Stimulated activated CD8-positive, alpha-beta memory T cell treated with anti-CD3 and anti-CD28 coated beads, Interleukin-12 subunit alpha, Interleukin-12 subunit beta, amount 100 ng/mL, for 4 hours (primary cell): ENCODE measurements at regions not wholly inside any gene's neighbourhood (a gene's known extent, or its start where the extent isn't known, plus 50 kb on each side); places are given as distances from the start of the nearest gene placed in this dataset.
"Not testable (repeated sequence)": the region's sequence is repeated elsewhere in the genome, so short reads cannot be mapped to it uniquely, and the experiment has no call there.

Experiments used
- DNase-seq: peaks from one replicate; pipeline ENCODE4 v3.0.0-alpha.2; 2020; ENCODE audit warnings: low read depth

DNA sequence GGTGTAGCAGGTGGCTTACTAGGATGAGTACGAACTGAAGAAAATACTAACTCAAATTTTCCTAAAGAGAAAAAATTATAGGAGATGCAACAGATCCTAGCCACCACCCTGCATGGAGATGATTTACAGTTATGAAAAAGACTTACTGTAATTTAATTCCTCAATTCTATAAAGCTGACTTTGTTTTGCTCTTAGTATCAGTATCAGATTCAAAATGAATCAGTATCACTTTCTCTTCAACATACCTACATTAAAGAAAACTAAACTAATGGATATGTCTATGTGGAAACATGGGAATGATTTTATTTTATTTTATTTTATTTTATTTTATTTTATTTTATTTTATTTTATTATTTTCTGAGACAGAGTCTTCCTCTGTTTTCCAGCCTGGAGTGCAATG is 525.8 kb downstream of the NLGN4X start:
- no peak for DNase-seq

DNA sequence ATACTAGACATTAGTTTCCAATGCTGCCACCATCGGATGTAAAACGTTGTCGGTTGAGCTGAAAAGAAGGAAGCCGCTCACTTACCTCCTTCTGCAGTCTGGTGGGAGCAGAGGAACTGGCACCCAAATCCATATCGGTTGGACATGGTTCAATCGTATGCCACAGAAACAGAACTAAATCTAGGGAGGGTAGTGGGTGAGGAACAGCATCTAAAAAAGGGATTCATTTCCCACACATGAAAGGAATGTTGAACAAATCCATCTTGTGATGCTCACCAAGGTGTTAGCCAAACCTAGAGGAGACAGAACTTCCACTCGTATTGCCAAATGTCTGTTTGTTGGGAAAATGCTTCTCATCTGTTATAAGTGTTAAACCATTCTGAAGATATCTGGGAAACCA is 532.7 kb downstream of the NLGN4X start:
- no peak for DNase-seq

DNA sequence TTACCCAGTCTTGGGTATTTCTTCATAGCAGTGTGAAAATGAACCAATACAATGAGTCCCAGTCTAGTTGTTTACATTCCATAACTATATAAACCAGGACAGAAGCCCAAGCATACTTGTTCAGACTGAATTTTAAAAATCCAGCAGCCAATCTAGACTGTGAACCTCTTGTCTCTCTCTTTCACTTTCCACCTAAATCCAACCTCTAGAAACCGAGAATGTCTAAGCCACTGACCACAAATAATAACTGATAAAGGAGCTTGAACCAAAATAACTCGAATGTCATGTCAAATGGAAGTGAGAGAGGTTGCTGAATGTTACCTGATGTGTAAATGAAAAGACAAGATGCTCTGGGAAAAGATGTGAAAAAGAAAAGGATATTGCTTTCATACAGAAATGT is 544.7 kb downstream of the NLGN4X start:
- no peak for DNase-seq

DNA sequence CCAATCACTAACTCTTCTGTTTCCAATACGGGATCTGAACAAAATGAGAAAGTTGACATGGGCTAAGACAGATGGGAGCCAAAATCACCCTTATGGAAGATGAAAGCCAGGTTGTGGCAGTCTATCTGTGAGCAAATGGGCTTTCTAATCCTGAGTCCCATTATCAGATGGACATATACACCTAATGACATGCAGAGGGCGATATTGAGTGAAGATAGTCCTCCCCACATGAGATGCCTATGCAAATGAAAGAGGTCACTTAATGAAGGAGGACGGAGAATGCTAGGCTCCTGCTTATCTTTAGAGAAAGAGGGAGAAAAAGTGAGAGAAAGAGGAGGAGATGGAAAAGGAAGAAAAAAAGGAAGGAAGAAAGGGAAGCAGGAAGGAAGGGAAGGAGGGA is 547.5 kb downstream of the NLGN4X start:
- DNase-seq: no peak

DNA sequence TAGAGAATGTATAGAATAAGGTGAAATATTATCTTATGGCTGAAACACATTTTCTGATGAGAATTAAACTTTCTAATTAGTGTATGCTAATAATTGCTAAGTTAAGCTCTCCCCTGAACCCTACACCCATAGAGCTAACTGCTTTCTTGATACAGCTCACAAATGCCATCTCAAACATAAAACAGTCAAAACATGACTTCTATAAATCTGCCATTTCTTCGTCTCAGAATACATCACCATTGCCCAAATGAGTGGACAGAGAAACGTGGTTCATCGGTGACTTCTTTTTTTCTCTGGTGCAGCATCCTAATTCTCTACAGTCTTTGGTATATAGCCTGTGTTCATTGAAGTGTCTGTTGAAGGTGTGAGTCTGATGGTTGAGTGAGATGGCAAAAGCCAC is 554.6 kb downstream of the NLGN4X start:
- DNase-seq: no peak

DNA sequence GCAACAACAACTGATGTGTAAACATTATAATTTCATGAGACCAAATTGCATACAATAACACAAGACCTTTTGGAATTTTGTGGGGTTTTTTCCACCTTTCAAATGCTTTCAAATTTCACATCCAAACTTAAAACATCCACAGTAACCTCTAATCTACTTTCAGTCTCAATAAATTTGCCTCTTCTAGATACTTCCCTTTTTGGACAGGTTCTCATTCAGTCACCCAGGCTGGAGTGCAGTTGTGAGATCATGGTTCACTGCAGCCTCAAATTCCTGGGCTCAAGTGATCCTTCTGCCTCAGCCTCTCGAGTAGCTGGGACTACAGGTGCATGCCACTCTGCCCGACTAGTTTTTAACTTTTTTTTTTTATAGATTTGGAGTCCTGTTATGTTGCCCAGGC is 556.6 kb downstream of the NLGN4X start:
- no peak for DNase-seq

DNA sequence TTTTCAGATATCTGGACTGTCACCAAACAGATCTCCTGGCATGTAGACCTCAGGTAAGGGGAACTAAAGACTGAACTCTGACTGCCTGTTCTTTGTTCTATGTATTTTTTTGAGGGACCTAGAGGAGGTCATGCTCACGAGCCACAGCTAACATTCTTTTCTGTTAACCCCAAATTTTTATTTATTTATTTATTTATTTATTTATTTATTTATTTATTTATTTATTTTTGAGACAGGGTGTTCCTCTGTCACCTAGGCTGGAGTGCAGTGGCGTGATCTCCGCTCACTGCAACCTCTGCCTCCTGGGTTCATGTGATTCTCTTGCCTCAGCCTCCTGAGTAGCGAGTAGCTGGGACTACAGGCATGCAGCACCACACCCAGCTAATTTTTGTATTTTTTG is 562.0 kb downstream of the NLGN4X start:
- DNase-seq: not testable (repeated sequence)

DNA sequence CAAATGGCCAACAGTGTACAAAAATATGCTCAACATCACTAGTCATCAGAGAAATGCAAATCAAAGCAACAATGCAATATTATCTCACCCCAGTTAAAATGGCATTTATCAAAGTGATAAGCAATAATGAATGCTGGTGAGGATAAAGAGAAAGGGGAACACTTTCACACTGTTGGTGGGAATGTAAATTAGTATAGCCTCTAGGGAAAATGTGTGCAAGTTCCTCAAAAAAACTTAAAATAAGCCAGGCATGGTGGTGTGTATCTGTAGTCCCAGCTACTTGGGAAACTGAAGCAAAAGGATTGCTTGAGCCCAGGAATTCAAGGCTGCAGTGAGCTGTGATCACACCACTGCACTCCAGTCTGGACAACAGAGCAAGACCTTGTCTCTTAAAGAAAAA is 572.1 kb downstream of the NLGN4X start:
- DNase-seq: no peak

DNA sequence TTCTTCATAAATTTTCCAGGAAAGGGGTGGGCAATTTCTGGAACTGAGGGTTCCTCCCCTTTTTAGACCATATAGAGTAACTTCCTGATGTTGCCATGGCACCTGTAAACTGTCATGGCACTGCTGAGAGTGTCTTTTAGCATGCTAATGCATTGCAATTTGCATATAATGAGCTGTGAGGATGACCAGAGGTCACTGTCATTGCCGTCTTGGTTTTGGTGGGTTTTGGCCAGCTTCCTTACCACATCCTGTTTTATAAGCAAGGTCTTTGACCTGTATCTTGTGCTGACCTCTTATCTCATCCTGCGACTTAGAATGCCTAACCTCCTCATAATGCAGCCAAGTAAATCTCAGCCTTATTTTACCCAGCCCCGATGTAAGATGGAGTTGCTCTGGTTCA is 577.8 kb downstream of the NLGN4X start:
- DNase-seq: no peak

DNA sequence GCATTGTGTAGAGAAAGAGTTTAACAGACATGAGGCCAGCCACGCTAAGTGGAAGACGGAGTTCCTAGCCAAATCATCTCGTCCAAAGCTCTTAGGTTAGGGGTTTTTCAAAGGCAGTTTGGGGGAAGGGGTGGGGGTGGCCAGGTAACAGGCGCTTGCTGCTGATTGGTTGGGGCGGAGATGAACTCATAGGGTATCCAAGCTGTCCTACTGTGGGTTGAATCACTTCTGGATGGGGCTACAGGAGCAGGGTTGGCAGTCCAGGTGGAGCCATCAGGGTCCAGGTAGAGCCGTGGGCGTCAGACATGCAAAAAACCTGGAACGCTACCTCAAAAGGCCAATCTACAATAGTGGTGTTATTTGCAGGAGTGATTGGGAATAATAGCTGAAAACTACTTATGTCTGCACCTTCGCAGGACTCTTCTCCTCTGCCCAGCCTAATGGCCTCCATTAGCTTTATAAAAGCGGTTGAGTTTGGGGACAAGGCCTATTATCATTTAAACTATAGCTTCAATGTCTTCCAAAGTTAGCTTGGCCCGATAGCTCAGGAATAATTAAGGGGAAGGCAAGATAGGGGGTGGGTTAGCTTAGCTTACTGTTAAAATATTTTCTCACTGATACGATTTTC is 579.6 kb downstream of the NLGN4X start:
- no peak for DNase-seq

DNA sequence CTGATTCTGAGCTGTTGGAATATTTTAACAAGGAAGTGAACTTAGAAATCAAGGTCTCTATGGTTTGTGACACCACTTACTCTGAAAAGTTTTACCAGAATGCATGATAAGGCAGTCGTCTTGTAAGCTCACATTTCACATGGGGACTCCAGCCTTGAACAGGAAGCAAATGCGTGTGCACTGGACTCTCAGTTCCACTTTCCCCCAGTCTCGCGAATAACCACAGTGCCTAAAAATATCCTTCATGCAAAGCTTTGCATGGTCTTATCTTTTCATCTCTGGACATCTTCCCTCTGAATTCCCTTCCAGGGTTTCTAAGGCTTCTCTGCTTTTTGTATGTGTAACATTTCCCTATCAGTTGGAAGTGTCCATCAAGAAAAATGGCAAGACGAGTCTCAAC is 581.8 kb downstream of the NLGN4X start:
- DNase-seq: no peak

DNA sequence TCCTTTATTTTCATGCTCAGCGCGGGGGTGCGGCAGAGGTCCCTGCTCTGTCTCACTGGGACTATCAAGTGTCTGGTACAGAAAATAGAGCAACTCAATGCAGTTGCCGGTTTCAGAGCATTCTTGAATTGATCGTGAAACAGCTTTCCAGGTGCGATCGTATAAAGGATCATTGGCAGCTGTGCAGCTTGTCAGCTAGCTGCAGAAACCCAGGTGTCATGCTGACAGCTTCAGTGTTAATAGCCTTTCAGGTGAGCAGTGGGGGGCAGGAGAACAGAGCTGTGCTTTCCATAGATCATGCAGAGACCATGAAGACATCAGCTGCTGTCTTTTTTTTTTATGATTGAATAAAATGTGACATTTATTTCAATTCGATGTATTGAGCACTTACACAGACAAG is 583.9 kb downstream of the NLGN4X start:
- no peak for DNase-seq

DNA sequence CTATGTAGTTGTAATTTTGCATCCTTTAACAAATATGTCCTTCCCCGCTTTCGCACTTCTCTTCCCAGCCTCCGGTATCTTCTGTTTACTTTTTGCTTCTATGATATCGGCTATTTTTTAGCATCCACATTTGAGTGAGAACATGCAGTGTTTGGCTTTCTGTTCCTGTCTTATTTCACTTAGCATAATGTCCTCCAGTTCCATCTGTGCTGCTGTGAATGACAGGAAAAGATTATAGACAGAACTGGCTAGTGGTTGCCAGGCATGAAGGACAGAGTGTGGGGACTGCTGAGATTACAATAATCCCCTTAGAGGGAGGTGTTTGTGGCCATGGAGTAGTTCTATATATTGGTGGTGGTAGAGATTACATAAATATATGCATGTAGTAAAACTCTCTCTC is 588.6 kb downstream of the NLGN4X start:
- no peak for DNase-seq

DNA sequence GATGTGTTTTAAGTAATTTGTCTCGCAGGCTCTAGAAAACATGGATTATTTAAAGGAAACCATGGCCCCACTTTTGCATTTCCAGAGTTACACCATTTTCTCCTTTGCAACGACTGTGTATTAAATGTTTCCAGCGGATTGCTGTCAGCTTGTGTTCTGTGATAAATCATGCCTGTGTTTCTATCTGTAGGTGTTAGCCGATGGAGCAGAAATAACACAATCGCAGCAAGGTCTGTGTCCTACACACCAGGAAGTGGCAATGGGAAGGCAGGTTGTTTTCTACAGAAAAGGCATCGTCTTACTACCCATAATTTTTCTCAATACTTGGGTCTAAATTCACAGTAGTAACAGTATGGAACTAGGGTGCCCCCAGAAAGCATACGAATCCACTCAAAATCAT is 590.1 kb downstream of the NLGN4X start:
- no peak for DNase-seq

DNA sequence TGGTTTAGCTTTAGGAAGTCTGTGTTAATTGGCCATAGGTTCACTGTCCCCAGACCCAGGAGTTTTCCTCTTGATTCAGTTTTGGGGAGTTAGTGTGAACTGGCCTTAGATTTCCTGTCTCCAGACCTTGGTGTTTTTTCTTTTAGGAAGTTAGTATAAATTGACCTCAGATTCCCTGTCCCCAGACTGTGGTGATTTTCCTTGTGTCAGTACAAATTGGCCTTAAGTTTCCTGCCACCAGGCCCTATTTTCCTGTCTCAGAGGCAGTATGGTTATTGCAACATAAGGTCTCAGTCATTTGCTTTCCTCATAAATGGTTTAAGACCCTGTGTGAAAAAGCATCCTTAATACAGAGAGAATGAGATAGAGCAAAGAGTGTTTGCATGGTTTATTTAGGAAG is 595.8 kb downstream of the NLGN4X start:
- no peak for DNase-seq

DNA sequence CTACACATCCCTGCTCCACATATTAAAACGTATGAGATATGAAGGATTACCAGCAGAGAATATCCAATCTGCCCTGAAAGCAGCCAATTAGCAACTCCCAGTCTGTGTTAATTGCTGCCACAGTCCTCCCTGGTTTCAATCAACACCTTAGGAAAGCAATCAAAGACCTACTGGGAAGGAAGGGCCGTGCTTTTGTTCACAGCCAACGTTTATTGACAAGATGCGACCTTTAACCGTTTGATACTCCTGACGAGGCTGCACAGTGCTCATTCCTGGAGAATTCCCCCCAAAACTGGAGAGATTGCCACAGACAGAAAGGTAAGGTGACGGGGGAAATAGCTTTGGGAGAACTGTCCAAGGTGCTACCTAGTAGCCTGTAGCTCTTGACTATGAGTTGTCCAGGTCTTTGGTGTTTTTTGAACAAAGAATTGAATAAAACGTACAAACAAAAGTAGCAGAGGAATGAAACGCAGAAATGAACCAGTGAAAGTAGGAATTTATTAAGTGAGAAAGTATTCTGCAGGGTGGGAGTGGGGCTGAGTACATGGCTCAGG is 596.5 kb downstream of the NLGN4X start:
- DNase-seq: no peak

DNA sequence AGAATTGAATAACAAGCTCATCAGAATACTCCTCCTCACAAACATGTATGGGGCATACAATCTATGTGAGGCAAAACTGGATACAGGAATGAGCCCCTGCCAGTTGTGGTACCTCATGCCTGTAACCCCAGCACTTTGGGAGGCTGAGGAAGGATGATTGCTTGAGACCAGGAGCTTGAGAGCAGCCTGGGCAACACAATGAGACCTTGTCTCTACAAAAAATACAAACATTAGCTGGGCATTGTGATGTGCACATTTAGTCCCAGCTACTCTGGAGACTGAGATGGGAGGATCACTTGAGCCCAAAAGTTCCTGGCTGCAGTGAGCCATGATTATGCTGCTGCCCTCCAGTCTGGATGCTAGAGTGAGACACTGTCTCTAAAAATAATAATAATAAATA is 611.0 kb downstream of the NLGN4X start:
- DNase-seq: no peak

DNA sequence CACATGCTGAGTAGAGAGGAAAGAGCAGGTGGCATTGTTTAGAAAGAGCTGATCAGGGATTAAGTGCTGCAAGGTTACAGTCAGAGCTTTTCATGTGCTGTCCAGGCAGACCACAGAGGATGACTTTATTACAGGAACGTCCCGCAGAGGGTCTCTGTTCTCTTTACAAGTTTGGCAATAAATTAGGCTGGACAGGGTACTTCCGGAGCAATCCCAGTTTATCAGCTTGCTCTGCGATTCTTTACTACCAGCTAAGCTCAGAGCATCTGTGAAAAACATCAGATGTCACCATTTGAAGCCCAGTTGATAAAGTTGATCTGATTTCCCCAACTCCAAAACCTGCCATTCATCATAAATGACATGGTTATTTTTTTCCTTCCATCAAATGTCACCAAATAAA is 633.1 kb downstream of the NLGN4X start:
- no peak for DNase-seq

DNA sequence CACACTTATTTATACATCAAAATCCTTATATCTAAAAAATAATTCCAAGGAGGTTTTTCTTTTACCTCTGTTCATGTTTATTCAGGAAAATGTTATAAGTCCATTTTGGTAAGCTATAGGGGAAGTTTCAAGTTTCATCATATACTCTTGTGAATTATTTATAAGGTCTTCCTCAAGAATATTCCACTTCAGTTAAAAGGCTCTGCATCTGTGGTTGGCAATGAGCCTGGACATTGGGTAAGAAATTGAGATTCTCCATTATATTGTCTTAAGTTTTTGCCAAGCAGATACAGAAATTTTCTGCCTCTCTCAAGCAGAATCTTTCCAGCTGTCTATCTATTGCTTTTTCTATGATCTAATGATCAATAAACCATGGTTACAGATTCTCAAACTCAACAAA is 641.9 kb downstream of the NLGN4X start:
- DNase-seq: no peak

DNA sequence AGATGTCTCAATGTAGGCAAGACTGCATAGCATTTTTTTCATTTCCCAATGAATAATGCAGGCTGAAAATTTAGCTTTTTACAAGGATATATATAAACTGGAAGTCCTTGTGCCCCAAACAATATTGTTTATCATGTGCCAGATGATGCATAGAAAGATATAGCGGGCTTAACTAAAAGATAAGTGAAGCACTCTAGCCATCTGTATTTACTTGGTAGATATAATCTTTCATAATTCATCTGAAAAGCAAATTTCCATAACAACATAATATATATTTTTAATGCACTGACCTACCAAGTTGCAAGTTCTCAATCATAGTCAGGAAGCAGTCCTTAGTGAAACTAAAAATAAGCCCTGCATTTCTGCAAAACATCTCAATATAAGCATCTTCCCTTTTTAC is 653.3 kb downstream of the NLGN4X start:
- DNase-seq: no peak

DNA sequence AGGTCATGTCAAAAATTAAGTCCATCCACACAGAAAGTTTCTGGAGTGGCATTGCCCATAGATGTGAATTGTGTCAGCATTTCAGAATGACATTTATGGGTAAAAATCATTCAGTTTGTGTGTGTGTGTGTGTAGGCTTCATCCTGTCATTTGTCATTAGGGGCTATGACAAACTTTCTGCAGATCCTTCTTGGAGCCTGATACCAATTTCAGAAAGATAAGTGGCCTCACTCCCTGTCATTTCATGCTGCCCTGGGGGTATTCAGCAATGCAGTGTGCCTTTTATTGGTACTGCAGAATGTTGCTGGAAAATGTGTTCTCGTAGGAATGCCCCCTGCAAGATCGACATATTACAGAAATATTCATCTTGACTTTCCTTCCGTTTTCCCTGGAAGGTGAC is 659.7 kb downstream of the NLGN4X start:
- no peak for DNase-seq

DNA sequence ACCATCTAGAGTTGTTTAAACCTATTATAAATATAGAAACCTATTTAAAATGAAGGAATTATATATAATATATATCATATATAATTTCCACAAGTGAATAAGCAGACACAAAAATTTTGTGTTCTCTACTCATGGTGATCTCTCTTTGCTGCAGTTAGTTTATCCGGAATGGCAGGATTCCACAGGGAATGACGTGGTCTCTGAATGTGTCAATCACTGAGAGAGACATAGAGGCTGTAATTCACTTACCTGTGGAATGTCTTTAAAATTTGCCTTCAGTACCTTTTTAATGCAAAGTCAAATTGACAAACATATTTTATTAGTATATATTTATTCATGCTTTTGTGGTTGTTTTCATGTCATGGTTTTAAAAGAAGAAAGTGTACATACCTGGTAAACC is 669.3 kb downstream of the NLGN4X start:
- no peak for DNase-seq

DNA sequence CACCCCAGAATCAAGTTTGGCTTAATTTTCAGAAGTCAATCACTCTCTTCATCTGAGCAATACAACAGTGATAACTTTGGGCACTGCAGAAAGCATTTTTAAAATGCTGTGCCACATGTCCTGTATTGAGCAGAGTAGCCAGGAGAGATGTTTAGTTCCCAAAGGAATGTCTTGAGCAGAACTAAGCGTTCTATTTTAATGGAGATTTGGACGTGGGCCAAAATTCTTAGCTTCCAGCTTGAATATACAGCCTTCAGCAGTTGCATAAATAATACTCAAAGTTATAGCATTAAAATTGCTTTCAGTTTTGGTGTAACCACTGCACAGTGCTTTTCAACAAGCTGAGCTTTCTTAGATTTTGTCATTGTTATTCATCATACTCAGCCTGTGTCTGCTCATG is 679.2 kb downstream of the NLGN4X start:
- DNase-seq: no peak

DNA sequence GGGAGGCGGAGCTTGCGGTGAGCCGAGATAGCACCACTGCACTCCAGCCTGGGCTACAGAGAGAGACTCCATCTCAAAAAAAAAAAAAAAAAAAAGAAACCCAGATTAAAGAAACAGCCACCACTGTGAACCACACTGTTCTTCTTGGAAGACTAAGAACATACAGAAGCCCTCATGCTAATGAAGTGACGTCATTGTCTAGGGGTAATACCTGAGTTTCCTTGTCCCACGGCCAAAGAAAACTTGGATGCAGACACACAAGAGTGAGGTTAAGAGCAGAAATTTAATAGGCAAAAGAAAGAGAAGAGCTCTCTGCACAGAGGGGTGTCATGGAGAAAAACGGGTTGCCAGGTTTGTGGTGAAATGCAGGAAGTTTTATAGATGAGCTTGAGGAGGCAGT is 691.6 kb downstream of the NLGN4X start:
- DNase-seq: no peak

DNA sequence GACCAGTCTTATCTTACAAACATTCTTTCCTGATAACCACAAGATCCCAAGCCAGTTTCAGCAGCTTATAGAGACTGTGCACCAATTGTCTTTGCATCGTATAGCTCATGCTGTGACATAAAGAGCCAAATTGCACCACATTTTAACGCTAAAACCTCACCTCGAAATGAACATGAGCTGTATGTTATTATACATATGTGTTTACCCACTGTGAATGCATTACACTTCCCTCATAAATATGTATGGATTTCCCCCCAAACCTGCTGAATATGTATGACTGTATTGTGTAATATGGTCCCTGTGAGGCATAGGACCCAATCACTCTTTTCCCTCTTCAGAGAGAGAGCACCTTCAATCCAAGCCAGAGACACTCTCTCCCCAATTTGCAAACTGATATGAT is 692.4 kb downstream of the NLGN4X start:
- DNase-seq: no peak
